NCI-H774 (cell line): ENCODE measurements at regions not wholly inside any gene's neighbourhood (a gene's known extent, or its start where the extent isn't known, plus 50 kb on each side); places are given as distances from the start of the nearest gene placed in this dataset.

Experiments
- DNase-seq: peaks from one replicate; lab custom pipeline; 2025; lab: John Stamatoyannopoulos, UW

DNA sequence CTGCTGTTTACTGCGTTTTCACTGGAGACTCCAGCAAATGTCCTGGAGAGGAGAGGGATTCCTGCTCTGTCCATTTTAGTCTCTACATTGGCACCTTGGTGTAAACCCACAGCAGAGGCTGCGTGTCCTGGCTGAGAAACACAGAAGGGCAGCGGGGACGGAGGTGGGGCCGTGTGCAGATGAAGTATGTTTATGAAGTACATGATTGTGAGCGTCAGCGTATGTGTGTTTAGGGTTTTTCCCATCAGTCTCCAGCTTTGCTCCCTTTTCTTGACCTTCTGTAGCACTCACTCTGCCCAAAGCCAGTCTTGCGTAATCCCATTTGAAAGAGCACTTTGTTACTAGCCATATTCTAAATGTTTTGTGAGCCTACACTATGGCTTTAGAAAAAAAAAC is 750.7 kb upstream of the SORCS1 start:
- DNase-seq, result no peak

DNA sequence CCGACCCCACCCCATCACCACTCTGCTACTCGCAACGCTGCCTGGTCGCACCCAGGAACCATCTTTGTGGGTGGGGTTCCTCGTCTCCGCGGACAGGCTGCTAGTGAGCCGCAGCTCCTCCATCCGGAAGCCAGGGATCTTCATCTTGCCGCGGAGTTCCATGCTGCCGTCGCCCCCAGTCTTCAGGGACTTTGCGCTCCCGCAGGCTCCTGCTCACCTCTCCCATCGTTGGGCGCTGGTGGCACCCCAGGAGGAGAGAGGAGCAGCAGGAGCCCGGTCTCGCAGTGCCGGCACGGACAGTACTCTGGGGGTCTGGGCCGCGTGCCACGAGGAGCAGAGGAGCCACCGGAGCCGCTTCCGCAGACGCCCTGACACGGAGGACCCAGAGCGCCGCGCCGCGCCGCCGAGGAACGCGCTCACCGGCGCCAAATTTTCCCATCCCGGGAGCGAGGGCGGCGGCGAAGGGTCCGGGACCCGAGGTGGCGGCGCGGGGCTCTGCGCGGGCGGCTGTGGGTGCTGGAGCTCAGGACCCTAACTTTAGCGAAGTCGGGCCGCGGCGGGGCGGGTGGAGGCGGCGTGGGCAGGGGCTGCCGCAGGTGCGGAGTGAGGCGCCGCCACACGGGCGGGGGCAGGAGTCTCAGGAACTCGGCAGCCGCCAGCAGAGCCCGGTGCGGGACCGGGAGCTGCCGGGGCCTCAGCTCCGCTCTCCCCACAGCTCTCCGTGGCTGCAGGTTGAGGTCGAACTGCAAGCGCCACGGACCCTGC is 750.1 kb upstream of the SORCS1 start:
- no peak for DNase-seq

DNA sequence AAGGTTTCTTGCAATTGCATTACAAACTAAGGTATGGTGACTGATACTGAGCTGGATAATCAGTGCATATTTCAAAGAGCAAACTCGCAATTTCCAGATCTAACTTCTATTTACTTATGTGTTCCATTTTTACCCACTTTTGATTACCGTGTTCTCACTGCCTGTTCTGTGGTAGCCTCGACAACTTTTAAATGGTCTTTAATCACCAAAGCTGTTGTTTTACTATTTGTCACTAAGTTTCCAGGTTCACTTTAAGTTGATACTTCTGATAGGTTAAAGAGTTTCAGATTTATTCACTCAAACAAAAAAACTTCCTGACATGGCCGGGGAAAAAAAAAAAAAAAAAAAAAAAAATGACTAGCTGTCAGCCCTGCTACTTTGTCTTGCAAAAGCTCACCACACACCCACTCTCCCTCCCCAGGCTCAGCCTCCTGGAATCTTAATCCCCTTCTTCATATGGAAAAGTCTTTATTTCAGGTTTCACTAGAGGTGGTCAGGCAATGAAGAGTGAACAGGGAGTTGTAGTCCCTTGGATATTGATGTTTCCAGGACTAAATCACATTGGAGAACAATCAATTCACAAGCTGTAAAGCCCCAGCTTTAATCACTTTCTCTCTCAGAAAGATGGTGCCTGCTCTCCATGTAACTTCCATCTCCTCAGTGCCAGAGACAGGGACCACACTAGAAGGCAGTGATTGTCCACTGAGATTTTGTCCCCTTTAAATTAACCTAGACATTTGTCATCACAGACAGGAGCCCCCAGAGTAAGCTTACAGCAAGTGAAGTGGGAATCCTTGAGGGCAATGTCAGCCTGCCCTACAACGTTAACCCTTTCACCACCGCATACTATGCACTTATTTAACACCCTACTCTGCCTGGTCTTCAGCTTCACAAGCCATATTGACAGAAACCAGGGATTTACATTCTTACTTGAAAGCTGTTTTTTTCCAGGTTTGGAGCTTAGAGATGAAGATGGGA is 749.1 kb upstream of the SORCS1 start:
- DNase-seq, result no peak

GRCh38 chr10:107901076-107901475 is 736.6 kb upstream of the SORCS1 start:
- no peak for DNase-seq

DNA sequence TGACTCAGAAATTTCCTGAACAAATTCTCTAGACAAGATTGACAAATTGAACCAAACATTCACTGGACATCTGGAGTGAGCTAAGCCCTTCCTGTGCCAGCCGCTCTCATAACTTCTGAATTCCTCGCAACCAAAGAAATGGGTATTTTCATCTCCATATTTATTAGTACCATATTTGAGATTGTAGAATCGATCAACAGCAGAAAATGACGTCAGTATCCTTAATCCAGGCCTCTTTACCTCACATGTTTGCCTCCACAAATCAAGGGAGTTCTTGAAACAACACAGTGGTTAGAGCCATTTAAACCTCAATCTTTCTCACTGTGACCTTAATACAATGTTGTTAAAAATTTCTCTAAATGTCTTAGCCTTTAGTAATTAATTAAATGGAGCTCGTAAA is 735.6 kb upstream of the SORCS1 start:
- no peak for DNase-seq

DNA sequence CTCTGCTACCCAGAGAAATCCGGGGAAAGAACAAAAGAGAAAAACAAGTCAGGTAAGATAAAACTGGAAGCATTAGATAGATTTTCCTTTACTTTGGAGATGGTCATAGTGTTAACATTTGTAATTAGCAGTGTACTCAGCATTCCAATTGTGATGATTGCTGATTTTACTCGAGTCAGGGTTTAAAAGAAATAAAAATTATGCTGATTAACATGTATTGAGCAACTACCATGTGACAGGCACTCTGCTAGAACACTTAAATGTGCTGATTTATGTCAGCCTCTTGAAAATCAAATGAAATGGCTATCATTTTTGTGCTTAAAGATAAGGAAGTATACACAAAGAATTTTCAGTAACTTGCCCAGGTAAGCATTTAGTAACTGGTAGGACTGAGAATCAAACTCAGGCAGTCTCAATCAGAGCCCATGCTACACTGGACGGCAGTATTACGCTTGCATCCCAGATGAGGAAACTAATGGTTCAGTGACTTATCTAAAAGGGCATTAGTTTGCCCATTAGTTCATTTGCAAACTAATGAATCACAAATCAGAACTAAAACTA is 735.1 kb upstream of the SORCS1 start:
- no peak for DNase-seq

- no peak for DNase-seq
Observed at GRCh38 chr10:107899075-107899474, 734.6 kb upstream of the SORCS1 start.

- no peak for DNase-seq
Observed at GRCh38 chr10:107898392-107898791, 733.9 kb upstream of the SORCS1 start.

DNA sequence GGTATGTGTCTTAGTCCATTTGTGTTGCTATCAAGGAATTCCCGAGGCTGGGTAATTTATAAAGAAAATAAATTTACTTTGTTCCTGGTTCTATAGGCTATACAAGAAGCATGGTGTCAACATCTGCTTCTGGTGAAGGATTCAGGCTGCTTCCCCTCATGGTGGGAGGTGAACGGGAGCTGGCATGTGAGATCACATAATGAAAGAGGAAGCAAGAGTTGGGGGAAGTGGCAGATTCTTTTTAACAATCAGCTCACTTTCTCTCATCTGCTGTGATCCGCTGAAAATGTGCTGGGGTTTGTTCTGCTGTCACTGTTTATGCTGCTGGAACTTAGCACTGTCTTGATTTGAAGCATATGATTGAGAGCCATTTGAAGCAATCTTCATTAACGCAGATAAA is 730.0 kb upstream of the SORCS1 start:
- DNase-seq, result no peak

DNA sequence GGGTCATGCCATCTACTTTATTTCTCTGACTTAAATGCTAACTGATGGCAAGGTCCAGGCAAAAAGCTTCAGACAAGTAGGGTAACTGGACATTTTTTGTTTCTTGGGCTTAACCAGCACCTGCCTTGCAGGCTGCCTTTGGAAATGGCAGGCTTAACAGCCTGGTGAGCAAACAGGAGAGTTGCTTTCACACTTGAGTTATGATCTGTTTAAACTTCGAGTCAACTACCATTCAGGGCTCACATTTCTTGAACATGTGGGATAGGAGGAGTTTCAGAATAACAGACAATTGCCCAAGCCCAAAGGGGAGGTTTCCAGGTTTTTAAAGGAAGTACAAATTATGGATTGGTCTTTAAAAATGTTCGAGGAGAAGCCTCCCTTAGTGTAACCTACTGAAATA is 724.6 kb upstream of the SORCS1 start:
- DNase-seq, result no peak

- DNase-seq, result no peak
Observed at GRCh38 chr10:107880185-107880584, 715.7 kb upstream of the SORCS1 start.

GRCh38 chr10:107873007-107873406 is 708.5 kb upstream of the SORCS1 start:
- no peak for DNase-seq

DNA sequence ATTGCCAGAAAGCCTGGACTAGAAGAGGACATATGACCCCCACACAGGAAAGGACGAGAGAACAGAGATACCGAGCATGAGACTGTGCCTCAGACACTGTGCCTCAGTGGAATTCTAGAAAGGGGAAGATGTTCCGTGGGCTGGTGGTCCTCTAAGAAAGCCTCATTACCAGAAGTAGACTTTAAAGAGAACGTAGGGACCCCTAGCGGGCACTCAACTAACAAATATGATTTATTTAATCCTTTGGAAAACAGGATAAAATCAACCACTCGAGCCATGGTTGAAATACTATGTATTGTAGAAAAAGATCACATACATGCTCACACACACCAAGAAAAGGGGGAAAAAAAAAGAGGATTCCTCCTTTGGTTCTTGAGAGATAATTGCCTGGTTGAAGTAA is 701.2 kb upstream of the SORCS1 start:
- DNase-seq, result no peak

- DNase-seq, result no peak
Observed at GRCh38 chr10:107859065-107859464, 694.6 kb upstream of the SORCS1 start.

GRCh38 chr10:107856047-107856315 is 691.5 kb upstream of the SORCS1 start:
- no peak for DNase-seq

DNA sequence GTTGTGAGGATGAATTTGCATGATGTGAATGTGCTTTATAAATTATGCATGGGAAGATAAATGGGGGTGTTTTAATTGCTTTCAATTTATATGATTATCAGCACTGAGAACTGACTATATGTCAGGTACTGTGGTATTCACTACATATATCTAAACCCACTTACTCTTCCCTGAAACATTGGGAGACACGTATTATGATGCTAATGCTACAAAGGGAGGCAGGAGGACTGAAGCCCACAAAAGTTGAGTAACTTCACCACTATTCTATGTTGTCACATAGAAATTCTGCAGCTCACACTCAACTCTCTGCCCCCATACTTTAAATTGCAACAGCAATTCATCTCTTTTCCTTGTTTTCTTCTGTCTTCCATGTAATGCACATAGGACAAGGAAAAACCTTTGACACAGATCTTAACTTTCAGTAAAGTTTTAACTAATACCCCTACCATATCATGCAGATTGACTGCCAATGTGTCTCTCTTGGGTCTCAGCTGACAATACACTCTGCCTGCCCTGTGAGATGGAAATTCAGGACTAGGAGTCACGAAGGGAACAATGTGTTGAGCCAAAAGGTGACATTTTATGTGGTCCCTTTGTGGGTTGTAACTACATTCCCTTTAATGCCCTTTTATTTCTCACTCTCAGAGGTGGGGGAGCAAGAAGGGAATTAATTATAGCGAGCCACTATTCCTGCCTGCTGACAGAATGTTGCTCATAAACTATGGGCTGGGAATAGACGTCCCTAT is 691.0 kb upstream of the SORCS1 start:
- DNase-seq, result no peak

DNA sequence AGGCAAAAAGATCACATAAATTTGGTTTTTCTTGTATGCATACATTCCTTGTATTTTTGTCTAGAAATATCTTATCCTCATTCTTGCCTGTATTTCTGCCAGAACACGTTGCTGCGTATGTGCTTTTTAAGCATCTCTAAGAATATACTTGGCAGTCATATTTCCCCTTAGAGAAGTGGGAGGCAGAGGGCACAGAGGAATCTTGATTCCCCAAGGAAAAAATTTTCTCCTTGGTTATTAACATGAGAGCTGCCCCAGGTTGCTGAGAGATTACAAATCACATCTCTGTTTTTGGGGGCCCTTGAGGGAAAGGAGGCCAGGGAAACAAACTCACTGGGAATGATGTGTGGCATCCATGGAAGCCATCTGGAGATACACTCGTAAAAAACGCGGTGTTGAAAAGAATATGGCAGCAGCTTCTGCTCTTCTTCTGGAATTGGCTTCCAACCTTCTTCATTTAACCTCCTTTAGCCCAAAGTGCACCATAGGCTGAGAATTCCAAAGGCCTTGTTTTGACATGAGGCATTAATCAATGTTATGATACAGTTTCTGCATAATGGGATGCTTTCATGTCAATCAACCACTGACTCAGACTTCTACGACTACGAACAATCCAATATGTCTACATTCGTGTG is 684.3 kb upstream of the SORCS1 start:
- no peak for DNase-seq

DNA sequence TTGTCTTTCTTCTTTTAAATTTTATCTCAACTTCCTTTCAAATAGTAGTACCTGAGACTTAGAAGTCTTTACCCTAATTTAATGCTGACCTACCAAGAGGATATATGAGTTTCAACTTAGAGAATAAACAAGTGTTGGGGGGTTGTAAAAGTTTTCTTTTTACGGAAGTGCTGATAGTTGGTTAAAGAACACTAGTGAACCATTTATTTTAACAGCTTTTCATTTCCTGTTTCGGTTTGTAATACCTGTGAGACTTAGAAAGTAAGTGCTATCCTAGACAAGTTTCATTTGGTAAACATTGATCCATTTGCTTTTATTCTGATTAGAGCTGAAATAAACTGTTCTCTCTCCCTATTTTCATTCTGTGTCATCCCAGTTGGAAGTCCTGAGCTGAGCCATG is 683.1 kb upstream of the SORCS1 start:
- DNase-seq, result no peak

- DNase-seq, result no peak
Observed at GRCh38 chr10:107834706-107835105, 670.2 kb upstream of the SORCS1 start.

DNA sequence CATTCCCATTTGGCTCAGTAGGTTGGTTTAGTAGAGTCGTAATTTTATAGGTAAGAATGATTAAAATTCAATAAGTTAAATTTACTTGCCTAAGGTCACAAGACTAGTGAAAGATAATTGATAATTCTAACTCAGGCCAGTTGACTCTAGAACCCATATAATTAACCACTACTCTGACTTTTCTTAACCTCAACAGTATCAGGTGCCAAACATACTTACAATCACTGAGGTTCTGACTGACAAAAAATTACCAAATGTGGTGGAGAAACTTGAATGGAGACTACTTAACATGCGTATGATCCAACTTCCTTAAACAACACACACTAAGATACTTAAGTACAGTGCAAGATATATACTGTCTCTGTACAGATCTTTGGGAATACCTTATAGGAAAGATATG is 667.3 kb upstream of the SORCS1 start:
- no peak for DNase-seq

DNA sequence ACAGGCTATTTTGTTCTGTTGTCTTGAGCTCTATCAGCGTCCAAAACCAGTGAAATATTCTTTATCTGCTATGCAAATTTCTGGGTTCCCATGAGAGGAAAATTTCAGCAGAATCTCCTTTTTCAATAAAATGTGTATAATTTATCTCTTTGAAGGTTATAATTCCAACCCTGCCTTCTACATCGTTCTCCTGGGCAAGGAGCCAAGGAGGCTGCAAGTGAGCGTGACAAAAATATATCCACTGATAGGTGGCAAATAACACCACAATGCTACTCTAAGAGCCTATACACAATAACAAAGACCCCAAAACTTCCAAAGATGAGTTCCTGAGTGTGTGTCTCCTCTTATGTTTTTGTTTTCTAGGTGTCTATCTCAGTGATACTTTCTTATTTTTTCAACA is 664.7 kb upstream of the SORCS1 start:
- no peak for DNase-seq

DNA sequence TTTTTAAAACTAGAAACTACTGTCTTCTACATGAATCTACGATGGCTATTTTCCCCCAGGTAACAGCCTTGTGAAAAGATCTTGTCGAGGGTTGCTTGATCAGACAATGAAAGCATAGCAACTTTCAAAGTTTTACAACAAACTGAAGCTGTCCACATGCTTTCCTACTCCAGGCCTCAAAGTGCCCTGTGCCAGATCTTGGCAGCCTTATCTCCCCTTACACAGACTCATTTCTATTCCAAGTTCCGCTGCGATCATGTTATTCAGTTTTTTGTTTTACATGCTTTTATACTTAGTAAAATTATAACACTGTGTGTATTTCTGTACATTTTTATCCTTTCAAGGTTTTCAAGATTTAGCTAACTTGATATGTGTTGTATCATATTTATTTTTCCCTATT is 661.7 kb upstream of the SORCS1 start:
- DNase-seq, result no peak
